HCT116 (cell line): ENCODE measurements at regions not wholly inside any gene's neighbourhood (a gene's known extent, or its start where the extent isn't known, plus 50 kb on each side); places are given as distances from the start of the nearest gene placed in this dataset.

Experiments
- ATAC-seq: fragments of 200-7000 bp; cut with Tn5 transposase; 2 replicates; pipeline ENCODE4 v1.9.1; 2020; ENCODE audit warnings: mild to moderate bottlenecking, moderate library complexity
- BruUV-seq: library from RNA; stranded (reverse); fragments of 400-500 nt; replicated peaks from 2 replicates; lab custom pipeline; 2021; lab: Mats Ljungman, UMichigan
- CTCF ChIA-PET: fragments of 300-600 bp; sonication (Branson Sonifier 250); formaldehyde crosslinking; loops from one replicate; lab custom pipeline; 2021; ENCODE audit warnings: antibody characterized with exemption; lab: Charles Lee
- POLR2A ChIA-PET: fragments of 300-600, 350-600 bp; sonication (Branson Sonifier 250); formaldehyde crosslinking; loops from one replicate; lab custom pipeline; 2021; ENCODE audit warnings: antibody characterized with exemption; lab: Charles Lee
- RAD21 ChIA-PET, 2 experiments: fragments of 300-600 bp; sonication (Branson Sonifier 250); formaldehyde crosslinking; loops; one replicate each; lab custom pipeline; 2023; ENCODE audit warnings: low total read pairs in 2 of 2; ENCODE audit not compliant: uncharacterized antibody in 2 of 2, unreplicated experiment in 2 of 2, low non-redundant PET in 1 of 2; lab: Charles Lee
- DNase-seq: peaks from one replicate; pipeline ENCODE4 v3.0.0-alpha.2; 2010; ENCODE audit warnings: low read depth, low spot score
- H2AFZ ChIP-seq: fragments of 200-600 bp; shearing (Covaris generic), sonication (generic); 2 replicates; pipeline ENCODE4 v1.6.1; 2017; ENCODE audit warnings: low read depth, mixed run types, mixed read lengths, antibody characterized with exemption, low read length; ENCODE audit not compliant: poor library complexity, severe bottlenecking
- H3K27ac ChIP-seq: 2 replicates; pipeline ENCODE4 v1.5.1; 2012; ENCODE audit warnings: low read depth, low read length
- H3K27me3 ChIP-seq: fragments of 200-600 bp; sonication (generic); 2 replicates; pipeline ENCODE4 v1.6.1; 2016; ENCODE audit warnings: mixed run types, low read length, mixed read lengths; ENCODE audit not compliant: insufficient read depth
- H3K36me3 ChIP-seq, 2 experiments: fragments of 200-500 bp in 1 of 2; fragments of 200-600 bp in 1 of 2; sonication (Bioruptor generic) in 1 of 2; sonication (generic) in 1 of 2; 2 replicates each; pipeline versions ENCODE4 v1.5.1 to v1.6.1; 2014 to 2016; ENCODE audit warnings: low read length in 2 of 2, inconsistent platforms in 1 of 2, mixed read lengths in 1 of 2, mixed run types in 1 of 2; ENCODE audit not compliant: insufficient read depth in 2 of 2, control insufficient read depth in 1 of 2
- H3K4me1 ChIP-seq, 2 experiments: fragments of 200-600 bp in 1 of 2; sonication (generic) in 1 of 2; 2 replicates each; pipeline versions ENCODE4 v1.5.1 to v1.6.1; 2012 to 2017; ENCODE audit warnings: low read length in 2 of 2, inconsistent platforms in 1 of 2, mild to moderate bottlenecking in 1 of 2, mixed read lengths in 1 of 2, mixed run types in 1 of 2, moderate library complexity in 1 of 2; ENCODE audit not compliant: insufficient read depth in 2 of 2, control insufficient read depth in 1 of 2
- H3K4me2 ChIP-seq: fragments of 200-600 bp; sonication (generic); 2 replicates; pipeline ENCODE4 v1.6.1; 2017; ENCODE audit warnings: mixed run types, low read length, mixed read lengths
- H3K4me3 ChIP-seq, 2 experiments: fragments of 200-600 bp in 1 of 2; sonication (generic) in 1 of 2; replicated peaks in 1 of 2; 2 replicates each; pipeline ENCODE4 v1.5.1; 2011 to 2016; ENCODE audit warnings: low read length in 2 of 2, control low read depth in 1 of 2, low read depth in 1 of 2, mild to moderate bottlenecking in 1 of 2, mixed read lengths in 1 of 2, mixed run types in 1 of 2
- H3K79me2 ChIP-seq: fragments of 200-600 bp; sonication (generic); 2 replicates; pipeline ENCODE4 v1.6.1; 2017; ENCODE audit warnings: mild to moderate bottlenecking, mixed run types, low read length, moderate library complexity, mixed read lengths; ENCODE audit not compliant: insufficient read depth
- H3K9ac ChIP-seq: fragments of 200-600 bp; sonication (generic); 2 replicates; pipeline ENCODE4 v1.6.1; 2016; ENCODE audit warnings: low read length, mixed read lengths
- H3K9me2 ChIP-seq: fragments of 200-600 bp; sonication (generic), shearing (Covaris generic); 2 replicates; pipeline ENCODE4 v1.6.1; 2017; ENCODE audit warnings: mixed run types, mild to moderate bottlenecking, moderate library complexity; ENCODE audit not compliant: insufficient read depth
- H3K9me3 ChIP-seq, 2 experiments: fragments of 200-500 bp in 1 of 2; fragments of 200-600 bp in 1 of 2; sonication (Bioruptor generic) in 1 of 2; sonication (generic) in 1 of 2; 2 replicates each; pipeline ENCODE4 v1.6.1; 2014 to 2017; ENCODE audit warnings: low read length in 2 of 2, mixed read lengths in 2 of 2, inconsistent platforms in 1 of 2, low read depth in 1 of 2, mild to moderate bottlenecking in 1 of 2, mixed run types in 1 of 2, moderate library complexity in 1 of 2; ENCODE audit not compliant: control insufficient read depth in 1 of 2, insufficient read depth in 1 of 2
- H4K20me1 ChIP-seq: fragments of 200-600 bp; sonication (generic), shearing (Covaris generic); 2 replicates; pipeline ENCODE4 v1.6.1; 2017; ENCODE audit warnings: mixed run types, mild to moderate bottlenecking, moderate library complexity; ENCODE audit not compliant: insufficient read depth
- ATF3 ChIP-seq: IDR thresholded peaks from 2 replicates; pipeline ENCODE4 v1.6.1; 2012
- CBX3 ChIP-seq: IDR thresholded peaks from 2 replicates; pipeline ENCODE4 v1.6.1; 2012; ENCODE audit warnings: low read depth
- CEBPB ChIP-seq: IDR thresholded peaks from 2 replicates; pipeline ENCODE4 v1.6.1; 2012; ENCODE audit warnings: low read depth
- CTCF ChIP-seq, 3 experiments: fragments of 200-600 bp in 1 of 3; sonication (generic) in 1 of 3; IDR thresholded peaks in 2 of 3; conservative IDR thresholded peaks in 1 of 3; 2 replicates each; pipeline ENCODE4 v1.5.1; 2012 to 2017; ENCODE audit warnings: low read depth in 2 of 3, low read length in 2 of 3, antibody characterized with exemption in 1 of 3, borderline replicate concordance in 1 of 3, control low read depth in 1 of 3, mild to moderate bottlenecking in 1 of 3, mixed read lengths in 1 of 3, mixed run types in 1 of 3, moderate library complexity in 1 of 3; ENCODE audit not compliant: insufficient read depth in 1 of 3
- EGR1 ChIP-seq: IDR thresholded peaks from 2 replicates; pipeline ENCODE4 v1.6.1; 2012; ENCODE audit warnings: low read depth
- ELF1 ChIP-seq: IDR thresholded peaks from 2 replicates; pipeline ENCODE4 v1.6.1; 2012; ENCODE audit warnings: low read depth, borderline replicate concordance
- EZH2 ChIP-seq: fragments of 200-600 bp; sonication (generic); IDR thresholded peaks from 2 replicates; pipeline ENCODE4 v1.6.1; 2017; ENCODE audit warnings: antibody characterized with exemption, mixed run types
- EZH2phosphoT487 ChIP-seq: fragments of 200-600 bp; IDR thresholded peaks from 2 replicates; pipeline ENCODE4 v1.6.1; 2018; ENCODE audit warnings: antibody characterized with exemption, borderline replicate concordance
- POLR2A ChIP-seq: IDR thresholded peaks from 2 replicates; pipeline ENCODE4 v1.7.0; 2011; ENCODE audit warnings: borderline replicate concordance; ENCODE audit not compliant: insufficient read depth, insufficient read length; ENCODE audit errors: extremely low read depth
- POLR2AphosphoS5 ChIP-seq: IDR thresholded peaks from 2 replicates; pipeline ENCODE4 v1.6.1; 2011; ENCODE audit warnings: mild to moderate bottlenecking, low read depth, low read length, moderate library complexity
- RAD21 ChIP-seq: IDR thresholded peaks from 2 replicates; pipeline ENCODE4 v1.6.1; 2012; ENCODE audit warnings: low read depth, mild to moderate bottlenecking
- SIN3A ChIP-seq: IDR thresholded peaks from 2 replicates; pipeline ENCODE4 v1.6.1; 2012; ENCODE audit warnings: low read depth
- SP1 ChIP-seq: IDR thresholded peaks from 2 replicates; pipeline ENCODE4 v1.6.1; 2012; ENCODE audit warnings: low read depth
- TCF7L2 ChIP-seq: IDR thresholded peaks from 2 replicates; pipeline ENCODE4 v1.7.0; 2011; ENCODE audit warnings: borderline replicate concordance, inconsistent platforms; ENCODE audit not compliant: insufficient read depth, insufficient read length; ENCODE audit errors: extremely low read depth
- ZFX ChIP-seq: fragments of 450-650 bp; IDR thresholded peaks from 2 replicates; pipeline ENCODE4 v1.6.1; 2017
- ZNF274 ChIP-seq: fragments of 200-500 bp; sonication (Bioruptor generic); IDR thresholded peaks from 2 replicates; pipeline ENCODE4 v1.6.1; 2014; ENCODE audit warnings: mild to moderate bottlenecking, low read depth, low read length, inconsistent platforms
- intact Hi-C: fragments of 100-400 bp; cut with micrococcal nuclease; formaldehyde crosslinking; loops from 2 replicates; pipeline ENCODE4 v1.10.0; 2022
- TF ChIP-seq, protein P1 (sequence below): IDR thresholded peaks from 2 replicates; pipeline ENCODE4 v1.6.1; 2012
- TF ChIP-seq, protein P2 (sequence below): IDR thresholded peaks from 2 replicates; pipeline ENCODE4 v1.6.1; 2011; ENCODE audit warnings: mild to moderate bottlenecking, low read length, moderate library complexity; ENCODE audit not compliant: insufficient replicate concordance; ENCODE audit errors: extremely low read depth

- CTCF ChIA-PET = no interaction called here
- intact Hi-C loops = no loop called here
- no peaks in the 10 kb centered on the region for H3K79me2 ChIP-seq
Observed at GRCh38 chr4:130356873-130357272, 1260.9 kb downstream of the C4orf33 start.

More at GRCh38 chr4:130356873-130357272, 1260.9 kb downstream of the C4orf33 start:
- Histone ChIP-seq H3K27me3 (no peaks in the 10 kb centered on the region), H3K27ac (no peak overlapping the region), H3K4me1 (no peaks in the 10 kb centered on the region), H4K20me1 (no peaks in the 10 kb centered on the region), H2AFZ (no peak overlapping the region), H3K4me3 (no peak overlapping the region), H3K9me2 (no peaks in the 10 kb centered on the region), H3K9ac (no peak overlapping the region), H3K4me2 (no peak overlapping the region), H3K36me3 (no peaks in the 10 kb centered on the region)
- DNase-seq = no peak
- no peak for ATAC-seq
- ChIA-PET RAD21 (no interaction called here), POLR2A (no interaction called here)
- no TSS peak for BruUV-seq
- TF ChIP-seq POLR2A (no peak), POLR2AphosphoS5 (no peak), ELF1 (no peak), ZNF274 (no peak), ATF3 (no peak), EGR1 (no peak), SIN3A (no peak), EZH2phosphoT487 (no peak), EZH2 (no peak), CBX3 (no peak), TCF7L2 (no peak), ZFX (no peak), SP1 (no peak), RAD21 (no peak), CEBPB (no peak), CTCF (IDR thresholded peaks at IDR 0.05 in 2 of 3, conservative IDR thresholded peaks at IDR 0.05 in 1 of 3; ENCODE audit: borderline replicate concordance in 1 of 3, insufficient read depth in 1 of 3, low read depth in 2 of 3, low read length in 2 of 3) (no peak)
- TF ChIP-seq, protein P1, sequence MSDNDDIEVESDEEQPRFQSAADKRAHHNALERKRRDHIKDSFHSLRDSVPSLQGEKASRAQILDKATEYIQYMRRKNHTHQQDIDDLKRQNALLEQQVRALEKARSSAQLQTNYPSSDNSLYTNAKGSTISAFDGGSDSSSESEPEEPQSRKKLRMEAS = no peak
- TF ChIP-seq, protein P2, sequence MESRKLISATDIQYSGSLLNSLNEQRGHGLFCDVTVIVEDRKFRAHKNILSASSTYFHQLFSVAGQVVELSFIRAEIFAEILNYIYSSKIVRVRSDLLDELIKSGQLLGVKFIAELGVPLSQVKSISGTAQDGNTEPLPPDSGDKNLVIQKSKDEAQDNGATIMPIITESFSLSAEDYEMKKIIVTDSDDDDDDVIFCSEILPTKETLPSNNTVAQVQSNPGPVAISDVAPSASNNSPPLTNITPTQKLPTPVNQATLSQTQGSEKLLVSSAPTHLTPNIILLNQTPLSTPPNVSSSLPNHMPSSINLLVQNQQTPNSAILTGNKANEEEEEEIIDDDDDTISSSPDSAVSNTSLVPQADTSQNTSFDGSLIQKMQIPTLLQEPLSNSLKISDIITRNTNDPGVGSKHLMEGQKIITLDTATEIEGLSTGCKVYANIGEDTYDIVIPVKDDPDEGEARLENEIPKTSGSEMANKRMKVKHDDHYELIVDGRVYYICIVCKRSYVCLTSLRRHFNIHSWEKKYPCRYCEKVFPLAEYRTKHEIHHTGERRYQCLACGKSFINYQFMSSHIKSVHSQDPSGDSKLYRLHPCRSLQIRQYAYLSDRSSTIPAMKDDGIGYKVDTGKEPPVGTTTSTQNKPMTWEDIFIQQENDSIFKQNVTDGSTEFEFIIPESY = no peak
- TF ChIP-seq, all 23 proteins: peak for 0
- no peaks in the 10 kb centered on the region for H3K9me3 ChIP-seq
